ENCODE measurements at regions not wholly inside any gene's neighbourhood (a gene's known extent, or its start where the extent isn't known, plus 50 kb on each side); places are given as distances from the start of the nearest gene placed in this dataset.

DNA sequence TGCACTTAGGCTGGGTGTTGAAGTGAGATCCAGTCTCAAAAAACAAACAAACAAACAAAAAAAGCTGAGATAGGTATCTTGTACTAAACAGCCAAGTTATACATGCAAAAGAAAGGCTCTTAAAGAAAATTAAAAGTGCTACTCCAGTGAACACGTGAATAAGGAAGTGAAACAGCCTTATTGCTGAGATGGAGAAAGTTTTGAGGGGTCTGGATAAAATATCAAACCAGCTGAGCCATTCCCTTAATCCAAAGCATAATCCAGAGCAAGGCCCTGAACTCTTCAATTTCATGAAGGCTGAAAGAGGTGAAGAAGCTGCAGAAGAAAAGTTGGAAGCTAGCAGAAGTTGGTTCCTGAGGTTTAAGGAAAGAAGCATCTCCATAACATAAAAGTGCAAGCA is 360.5 kb upstream of the DAB1 start:
- no peak for DNase-seq

DNA sequence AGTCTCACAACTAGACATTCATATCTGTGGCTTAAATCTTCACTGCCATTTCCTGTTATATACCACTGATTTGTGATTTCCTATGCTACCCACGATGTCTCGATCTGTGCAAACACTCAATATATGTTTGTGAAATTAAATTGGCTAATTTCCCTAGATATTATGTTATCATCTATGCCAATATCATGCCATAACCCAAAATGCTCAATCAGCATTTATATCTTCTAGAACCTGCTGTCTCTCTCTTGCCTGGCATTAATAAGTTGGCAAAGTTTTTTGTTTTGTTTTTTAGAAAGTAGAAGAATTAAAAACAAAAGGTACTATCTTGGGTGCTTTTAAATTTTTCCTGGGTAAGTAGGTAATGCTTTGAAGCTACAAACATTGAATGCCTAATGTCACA is 358.5 kb upstream of the DAB1 start:
- no peak for DNase-seq

DNA sequence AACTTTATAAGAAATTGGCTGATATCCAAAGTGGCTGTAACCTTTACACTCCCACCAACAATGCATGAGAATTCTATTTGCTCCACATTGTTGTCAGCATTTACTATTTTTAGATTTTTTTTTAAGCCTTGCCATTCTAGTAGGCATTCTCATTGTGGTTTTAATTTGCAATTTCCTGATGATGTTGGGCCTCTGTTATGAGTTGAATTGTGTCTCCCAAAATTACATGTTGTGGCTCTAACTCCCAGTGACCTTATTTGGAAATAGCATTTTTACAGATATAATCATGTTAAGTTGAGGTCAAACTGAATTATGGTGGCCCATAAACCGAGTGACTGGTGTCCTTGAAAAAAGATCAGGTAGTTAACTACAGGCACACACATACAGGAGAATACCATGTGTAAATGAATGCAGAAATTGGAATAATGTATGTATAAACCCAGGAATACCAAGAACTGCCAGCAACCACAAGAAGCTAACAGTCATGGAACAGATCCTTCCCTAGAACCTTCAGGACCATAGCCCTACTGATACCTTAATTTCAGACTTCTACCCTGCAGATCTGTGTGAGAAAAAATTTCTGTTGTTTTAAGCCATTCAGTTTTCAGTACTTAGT is 348.8 kb upstream of the DAB1 start:
- DNase-seq = no peak

DNA sequence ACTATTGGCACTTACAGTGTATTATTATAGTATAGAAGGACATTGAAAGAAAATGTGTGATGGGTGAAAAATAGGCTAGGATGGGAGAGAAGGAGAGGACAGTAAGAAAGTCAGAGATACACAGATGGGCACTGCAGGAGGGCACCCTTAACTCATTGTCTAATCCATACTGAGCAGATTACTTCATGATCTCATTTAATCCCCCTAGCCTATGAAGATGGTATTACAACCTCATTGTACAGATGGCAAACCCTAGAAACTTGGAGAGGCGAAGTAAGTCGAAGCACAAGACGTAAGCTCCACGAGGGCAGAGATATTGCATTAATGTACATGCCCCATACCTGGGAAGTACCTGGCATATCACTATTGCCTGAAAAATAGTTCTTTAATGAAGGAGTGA is 346.9 kb upstream of the DAB1 start:
- no peak for DNase-seq

DNA sequence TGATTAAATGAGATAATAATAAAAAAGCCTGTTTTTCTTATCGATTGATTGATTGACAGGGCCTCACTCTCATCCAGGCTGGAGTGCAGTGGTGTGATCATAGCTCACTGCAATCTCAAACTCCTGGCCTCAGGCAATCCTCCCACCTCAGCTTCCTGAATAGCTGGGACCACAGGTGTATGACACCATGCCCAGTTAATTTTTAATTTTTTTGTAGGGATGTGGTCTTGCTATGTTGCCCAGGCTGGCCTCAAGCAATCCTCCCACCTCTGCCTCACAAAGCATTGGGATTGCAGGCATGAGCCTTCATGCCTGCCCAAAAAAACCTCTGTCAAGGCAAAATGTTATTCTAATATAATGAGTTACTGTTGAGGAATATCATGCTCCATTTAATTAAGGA is 346.4 kb upstream of the DAB1 start:
- DNase-seq = no peak

DNA sequence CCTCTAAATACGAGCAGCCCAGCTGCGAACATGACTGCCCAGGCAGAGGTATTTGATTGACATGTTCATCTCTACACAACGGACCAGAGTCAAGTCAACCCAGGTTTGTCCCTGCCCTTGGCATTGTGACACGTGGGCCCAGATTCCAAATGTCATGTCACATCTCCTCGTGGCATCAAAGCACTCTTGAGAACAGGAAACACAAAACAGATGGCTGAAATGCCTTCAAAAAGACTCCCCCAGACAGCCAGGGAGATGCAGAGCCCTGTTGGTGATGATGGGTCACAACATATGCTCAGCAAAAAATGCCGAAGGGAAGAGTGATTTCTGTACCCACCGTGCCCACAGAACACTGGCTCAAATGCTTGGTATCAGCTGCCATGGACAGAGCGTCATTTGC is 337.8 kb upstream of the DAB1 start:
- DNase-seq = no peak

DNA sequence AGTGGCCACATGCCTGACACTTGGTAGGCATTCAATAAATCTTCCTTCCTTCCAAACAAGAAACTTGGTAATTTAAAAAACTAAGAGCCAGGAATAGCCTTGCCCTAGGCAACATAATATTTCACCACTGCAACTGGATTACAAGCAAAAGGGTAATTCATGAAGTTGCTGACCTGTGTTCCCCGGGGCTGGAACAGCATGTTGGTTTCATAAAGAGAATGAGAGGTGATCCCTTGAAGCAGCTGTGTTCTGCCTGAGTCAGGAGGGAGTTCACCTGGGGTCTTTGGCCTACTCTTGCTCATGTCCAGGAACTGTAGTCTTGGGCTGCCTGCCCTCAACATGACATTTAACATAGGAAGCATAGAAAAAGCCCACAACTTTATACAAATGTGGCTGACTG is 329.0 kb upstream of the DAB1 start:
- no peak for DNase-seq

DNA sequence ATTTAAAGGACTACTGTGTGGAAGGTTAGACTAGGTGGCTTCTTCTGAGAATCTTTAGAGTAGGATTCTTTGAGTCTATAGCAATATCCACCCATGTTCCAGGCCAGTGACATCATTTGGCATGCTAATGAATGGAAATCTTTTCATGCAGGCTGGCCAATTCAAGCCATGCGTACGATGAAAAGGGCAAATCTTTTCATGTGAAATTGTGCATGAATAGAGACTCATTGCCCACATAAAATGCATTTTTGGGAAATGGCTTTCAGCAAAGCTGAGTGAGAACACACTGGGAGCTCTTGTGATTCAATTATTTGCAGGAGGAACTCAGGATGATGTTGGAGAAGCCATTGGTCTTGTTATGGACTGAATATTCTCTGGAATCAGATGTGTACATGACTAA is 324.9 kb upstream of the DAB1 start:
- no peak for DNase-seq

DNA sequence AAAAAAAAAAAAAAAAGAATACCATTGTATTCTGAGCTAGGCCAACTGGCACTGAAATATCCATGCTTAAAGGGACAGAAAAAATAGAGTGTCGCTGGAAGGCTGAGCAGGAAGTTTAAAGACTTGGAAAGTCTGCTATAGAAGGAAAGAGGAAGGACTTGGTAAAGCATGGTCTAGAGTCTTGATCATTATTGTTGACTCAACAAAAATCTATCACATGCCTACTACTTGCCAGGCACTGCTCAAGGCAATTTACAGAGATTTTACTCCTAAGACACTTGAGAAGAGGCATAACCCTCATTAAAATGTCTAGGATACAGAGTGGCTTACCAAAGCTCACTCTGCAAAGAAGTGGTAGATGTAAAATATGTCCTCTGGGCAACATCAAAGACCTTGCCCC is 324.0 kb upstream of the DAB1 start:
- no peak for DNase-seq

DNA sequence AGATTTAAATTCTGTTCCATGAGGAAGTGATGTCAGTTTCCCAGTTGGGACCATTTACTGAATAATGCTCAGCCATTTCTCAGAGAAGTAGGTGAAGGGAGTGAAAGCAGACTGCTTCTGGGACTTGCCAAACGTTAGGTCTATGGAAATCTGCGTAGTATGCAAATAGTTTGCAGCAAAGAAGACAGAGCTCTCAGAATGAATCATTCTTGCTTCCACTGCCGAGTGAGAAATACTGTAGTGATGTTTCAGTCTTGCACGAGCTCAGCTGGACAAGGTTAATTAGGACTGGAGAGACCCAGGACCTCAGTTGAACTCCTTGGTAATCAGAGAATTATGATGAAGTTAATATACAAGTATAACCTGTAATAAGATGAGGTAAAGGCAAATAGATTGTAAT is 317.7 kb upstream of the DAB1 start:
- no peak for DNase-seq

DNA sequence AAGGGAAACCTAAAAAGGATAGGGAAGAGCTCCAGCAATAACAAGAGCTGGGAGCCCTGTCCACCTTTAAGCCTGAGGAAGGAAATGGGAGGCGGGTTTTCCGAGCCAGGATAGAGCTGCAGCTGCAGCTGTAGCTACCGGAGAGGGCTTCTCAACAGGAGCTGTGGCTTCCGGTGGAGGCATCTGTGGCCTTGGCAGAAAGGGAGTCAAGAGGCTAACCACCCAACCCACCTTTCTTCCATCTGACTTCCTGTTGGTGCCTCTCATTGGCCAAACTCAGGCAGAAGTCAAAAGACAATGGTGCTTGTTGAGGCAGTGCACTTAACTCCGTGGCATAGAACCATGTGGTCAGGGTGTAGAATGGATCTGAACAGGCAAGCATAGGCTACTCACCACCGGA is 313.1 kb upstream of the DAB1 start:
- DNase-seq = no peak

DNA sequence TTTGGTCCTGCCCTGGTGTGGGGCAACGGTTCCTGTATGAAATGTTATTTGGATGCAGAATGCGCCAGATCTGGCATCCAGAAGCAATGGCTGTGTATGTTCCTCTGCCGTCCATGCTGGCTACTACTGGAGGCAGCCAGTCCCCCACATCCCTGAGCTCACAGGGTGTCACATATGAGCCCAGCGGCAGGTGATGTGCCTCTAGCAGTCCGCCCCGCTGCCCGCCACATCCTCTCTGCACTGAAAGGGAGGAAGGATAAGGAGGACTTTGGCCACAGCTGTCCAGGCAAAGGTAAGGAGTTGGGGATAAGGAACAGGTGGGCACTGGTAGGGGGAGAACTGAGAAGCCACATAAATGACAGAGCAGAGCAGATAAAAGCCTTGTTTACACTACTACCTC is 305.3 kb upstream of the DAB1 start:
- no peak for DNase-seq

DNA sequence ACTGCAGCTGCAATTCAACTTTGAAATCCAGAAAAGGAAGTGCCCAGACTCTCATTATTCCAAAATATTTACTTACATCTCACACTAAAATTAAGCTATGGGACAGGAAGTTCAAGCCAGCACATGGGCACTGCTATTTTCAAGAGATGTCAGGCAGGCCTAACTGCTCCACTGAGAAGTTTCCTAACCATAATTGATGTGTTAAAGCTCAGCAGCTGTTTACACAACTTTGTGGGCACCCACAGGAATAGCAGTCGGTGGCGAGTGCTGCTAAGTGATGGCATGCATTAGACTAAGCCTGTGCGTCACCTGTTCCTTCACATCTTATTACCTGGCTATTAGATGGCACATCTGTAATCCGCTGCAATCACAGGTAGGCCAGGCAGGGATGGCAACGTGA is 303.3 kb upstream of the DAB1 start:
- no peak for DNase-seq

DNA sequence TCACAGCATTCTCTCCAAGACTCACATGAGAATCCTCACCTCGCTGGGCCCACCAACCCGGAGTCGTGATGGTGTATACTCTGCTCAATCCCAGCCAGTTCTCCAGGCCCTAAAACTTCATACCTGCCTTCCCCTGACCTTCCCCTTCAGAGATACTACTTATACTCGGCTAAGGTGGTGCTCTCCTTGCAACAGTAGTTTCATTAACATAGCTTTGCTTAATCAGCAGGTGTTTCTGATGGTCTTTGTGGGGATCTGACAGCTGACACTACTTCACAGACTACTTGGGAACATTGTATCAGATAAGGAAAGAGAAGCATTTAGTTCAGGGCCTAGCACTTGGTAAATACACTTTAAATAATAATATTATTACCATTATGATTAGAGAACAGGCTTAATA is 301.5 kb upstream of the DAB1 start:
- DNase-seq = no peak

DNA sequence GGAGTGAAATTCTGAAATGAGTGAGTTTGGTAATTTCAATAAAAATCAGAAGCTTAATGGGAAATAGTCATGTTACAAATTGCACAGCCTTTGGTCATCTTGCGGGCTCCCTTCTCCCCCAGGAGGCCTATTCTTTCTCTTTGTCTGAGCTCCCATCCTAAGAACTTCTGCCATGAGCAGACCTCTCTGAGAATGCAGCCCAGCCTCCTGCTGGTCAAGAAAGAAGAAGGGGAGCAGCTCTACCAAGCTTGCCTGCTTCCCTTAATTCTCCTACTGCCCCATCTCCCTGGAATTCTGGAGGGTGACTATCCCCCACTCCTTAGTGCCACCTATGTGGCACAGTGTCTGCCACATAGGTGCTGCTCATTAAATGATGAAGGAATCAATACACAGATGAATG is 300.7 kb upstream of the DAB1 start:
- no peak for DNase-seq

DNA sequence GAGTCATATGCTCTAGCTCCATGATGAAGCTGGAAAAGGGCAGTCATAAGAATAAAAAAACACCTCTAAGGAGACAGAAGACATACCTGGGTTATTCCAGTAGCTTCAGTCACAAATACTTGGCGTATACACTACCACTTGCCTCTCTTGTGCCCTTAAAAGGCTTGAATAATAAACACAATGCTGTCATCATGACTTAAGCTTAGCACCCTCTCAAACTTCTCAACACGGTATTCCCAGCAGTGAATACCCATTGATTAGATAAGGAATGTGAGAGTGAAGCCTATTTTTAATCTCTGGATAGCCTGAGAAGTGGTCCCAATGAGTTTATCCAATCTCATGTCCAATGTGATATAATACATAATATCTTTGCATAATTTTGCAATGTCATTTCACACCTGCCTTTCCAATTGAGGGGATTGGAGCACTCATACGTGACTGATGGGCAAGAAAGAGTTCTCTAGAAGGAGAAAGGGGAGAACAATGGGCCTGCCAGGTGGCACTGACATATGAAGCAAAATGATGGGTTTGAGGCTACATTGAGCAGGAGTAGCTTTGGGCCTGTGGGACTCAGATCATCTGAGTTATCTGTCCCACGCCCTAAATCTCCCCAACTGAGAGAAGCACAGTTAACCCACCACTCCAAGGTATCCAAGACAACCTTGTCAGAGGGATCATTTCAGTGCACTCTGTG is 298.6 kb upstream of the DAB1 start:
- no peak for DNase-seq

DNA sequence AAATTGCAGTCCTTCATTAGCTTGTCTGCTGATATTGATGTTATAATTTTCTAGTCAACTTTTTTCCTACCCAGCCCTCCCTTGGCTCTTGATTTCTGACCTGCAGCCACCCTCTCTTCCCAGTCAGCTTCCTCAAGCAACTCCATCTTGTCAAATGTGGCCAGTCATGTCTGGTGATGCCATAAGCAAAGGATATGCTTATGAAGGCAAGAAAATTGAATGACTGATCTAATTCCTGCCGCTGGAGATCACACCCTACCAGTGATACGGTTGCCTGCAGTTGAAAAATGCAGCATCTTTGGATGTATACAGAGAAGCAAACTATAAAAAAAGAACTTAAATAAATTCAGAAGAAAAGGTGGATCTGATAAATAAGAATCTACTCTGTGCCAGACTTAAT is 297.1 kb upstream of the DAB1 start:
- DNase-seq = no peak

DNA sequence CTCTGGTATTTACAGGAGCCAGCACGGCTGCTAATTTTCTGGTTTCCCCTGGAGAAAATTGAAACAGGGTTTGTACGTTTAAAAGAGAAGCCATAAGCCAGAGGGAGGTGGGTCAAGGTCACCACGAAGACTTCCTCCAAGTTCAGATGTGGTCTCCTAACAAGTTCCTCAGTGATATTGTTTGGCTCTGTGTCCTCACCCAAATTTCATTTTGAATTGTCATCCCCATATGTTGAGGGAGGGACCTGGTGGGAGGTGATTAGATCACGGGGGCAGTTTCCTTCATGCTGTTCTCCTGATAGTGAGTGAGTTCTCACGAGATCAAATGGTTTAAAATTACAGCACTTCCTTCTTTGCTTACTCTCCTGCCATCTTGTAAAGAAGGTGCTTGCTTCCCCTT is 295.4 kb upstream of the DAB1 start:
- no peak for DNase-seq

DNA sequence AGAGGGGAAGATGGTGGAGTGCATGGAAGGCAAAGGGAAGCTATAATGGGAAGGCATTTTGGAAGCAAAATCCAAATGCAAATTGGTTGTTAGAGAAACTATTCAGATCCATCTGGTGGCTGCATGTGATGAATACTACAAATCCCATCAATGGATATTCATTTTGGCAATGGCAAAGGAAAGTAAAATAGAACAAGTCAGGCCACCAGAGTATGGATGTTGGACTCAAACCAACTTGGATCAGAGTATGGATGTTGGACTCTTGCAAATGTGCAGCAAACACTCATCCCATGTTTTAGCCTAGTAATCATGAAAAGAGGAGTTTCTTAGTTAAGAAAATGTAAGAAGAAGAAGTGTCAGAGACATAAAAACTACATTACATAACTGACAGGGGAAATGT is 289.6 kb upstream of the DAB1 start:
- DNase-seq = no peak

DNA sequence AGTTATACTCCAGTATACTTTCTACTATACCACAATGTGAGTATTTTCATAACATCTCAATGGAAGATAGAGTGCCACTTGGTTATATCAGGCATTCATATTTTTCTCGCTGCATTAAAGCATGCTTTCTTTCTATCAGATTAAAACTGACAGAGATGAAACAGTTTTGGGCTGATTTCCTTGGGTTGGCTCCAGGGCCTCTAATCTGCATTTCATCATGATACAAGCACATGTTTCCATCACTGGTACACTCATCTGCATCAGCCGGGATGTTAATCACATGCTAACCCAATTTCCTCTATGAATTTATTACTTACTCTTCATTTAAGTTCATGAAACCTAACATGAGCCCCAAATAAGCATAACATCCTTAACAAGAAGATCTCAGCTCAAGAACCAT is 289.0 kb upstream of the DAB1 start:
- no peak for DNase-seq

DNA sequence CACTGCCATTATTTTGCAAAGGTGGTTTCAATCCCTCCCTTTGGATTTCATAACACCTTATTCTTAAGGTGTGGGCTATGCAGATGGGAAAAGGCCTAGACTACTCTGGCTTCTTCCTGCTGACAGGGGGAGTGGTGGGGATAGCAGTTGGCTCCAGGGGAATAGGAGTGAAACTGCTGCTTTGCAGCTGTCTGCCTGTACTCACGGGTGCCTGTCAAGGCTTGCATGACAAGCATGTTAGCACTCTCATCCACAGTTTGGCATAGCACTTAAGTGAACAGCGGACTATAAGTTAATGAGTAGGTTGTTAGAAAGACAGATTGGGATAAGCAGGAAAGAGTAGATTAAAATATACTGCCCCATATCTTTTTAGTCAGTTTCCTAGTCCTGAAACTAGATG is 287.5 kb upstream of the DAB1 start:
- DNase-seq = no peak

DNA sequence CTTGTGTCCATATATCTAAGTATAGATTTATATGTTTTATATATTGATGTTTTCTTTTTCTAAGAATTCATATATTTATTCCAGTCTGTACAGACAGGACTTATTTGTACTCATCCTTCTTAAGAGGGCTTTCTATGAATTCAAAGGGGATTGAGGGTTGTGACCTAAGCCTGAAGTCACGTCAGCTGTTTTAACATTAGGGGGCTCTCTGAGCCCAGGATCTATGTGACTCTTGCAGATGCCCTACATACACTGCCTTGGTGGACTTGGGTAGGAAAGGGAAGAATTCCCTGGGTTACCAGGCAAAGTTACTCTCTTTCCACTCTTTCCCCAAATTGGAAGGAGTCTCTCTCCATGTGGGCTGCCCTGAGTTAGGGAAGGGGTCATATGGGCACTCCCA is 283.8 kb upstream of the DAB1 start:
- DNase-seq = no peak

DNA sequence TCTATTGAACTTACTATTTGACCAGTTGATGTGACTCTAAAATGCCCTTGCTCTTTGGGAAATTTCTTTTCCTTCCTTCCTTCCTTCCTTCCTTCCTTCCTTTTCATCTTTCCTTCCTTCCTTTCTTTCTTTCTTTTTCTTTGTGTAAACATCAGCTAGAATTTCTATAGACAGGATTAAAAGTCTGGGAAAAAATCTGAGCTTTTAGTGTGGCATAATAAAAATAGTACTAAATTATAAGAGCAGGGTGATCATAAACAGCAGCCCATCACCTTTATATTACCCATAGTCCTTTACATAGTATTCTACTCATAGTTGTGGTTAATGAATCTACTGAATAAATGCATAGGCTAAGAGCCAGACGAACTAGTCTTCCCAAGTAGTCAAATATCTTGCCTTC is 281.0 kb upstream of the DAB1 start:
- DNase-seq = no peak

DNA sequence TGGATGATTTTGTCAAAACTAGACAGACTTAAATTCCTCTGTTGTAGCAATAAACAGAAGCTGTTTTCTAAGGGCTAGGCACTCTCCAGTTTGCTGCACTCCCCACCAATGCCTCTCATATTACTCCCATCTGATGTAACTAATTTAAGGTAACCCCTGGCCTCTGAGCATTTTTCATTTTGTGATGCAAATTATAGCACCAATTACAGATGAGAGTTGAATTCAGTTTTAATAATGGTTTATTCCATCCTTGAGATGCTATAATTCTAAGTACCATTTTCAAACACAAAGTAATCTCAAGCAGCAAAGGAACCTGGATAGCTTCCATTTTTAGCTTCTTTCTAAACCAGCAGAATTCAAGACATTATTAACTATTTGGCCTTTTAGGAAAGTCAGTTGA is 280.4 kb upstream of the DAB1 start:
- no peak for DNase-seq

DNA sequence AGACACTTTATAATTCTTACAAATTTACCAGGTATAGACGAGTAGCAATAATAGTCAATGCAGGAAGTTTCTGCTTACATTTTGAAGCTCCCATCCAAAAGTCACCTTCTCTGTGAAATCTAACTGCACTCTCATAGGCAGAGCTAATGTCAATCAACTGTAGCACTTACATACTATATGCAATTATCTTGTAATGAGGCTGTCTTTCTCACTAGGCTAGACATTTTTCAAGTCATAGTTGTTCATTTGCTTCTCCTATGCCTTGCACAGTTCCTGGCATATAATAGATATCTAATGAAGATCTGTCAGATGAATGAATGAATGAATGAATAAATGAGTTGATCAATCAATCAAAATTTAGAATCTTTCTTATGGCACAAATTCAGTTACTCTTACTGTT is 273.0 kb upstream of the DAB1 start:
- no peak for DNase-seq

DNA sequence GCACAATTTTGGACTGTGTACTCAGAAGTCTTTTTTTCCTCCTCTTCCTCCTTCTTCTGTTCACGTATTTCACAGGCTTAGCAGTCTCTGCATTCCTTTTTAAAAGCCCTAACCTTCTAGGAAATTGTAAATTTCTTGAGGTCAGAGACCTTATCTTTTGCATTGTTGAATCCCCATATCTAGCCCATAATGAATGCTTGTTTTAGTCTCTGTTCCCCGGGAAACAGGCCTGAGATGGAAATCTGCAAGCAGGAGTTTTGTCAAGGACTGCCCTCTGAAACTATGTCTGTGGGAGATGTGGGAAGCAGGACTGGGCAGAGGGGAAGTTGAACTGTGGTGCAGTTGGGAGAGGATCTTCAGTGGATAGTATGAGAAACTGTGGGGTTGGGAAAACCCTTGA is 272.2 kb upstream of the DAB1 start:
- no peak for DNase-seq

Measured in HCEC 1CT (cell line).